ENCODE measurements at regions not wholly inside any gene's neighbourhood (a gene's known extent, or its start where the extent isn't known, plus 50 kb on each side); places are given as distances from the start of the nearest gene placed in this dataset.

GRCh38 chr6:166712286-166713228 is 85.5 kb upstream of the RPS6KA2 start:
- intact Hi-C loops (cut with micrococcal nuclease; ENCODE audit: unreplicated experiment): no loop called here
- H3K4me1 Mint-ChIP-seq (ENCODE audit: low read depth, unreplicated experiment): peaks cover 2% of the 10 kb centered on the region
- peaks cover 3% of the 10 kb centered on the region for H3K9me3 Mint-ChIP-seq (ENCODE audit: low read depth, unreplicated experiment)
- no peak overlapping the region for H3K4me3 Mint-ChIP-seq (ENCODE audit: low read depth, unreplicated experiment)
- BruUV-seq (replicated peaks): no TSS peak
- CTCF ChIA-PET: interaction anchor here (0.6 kb wide), 1 partner anchor 297 kb away, joined by 5 read pairs; no protein-coding TSS in a partner anchor
- DNase-seq: no peak
- TF ChIP-seq CTCF (IDR thresholded peaks at IDR 0.05; ENCODE audit: unreplicated experiment): no peak
- no peaks in the 10 kb centered on the region for H3K36me3 Mint-ChIP-seq (ENCODE audit: insufficient read depth, unreplicated experiment)
- H3K27ac Mint-ChIP-seq (ENCODE audit: unreplicated experiment): no peak overlapping the region
- peaks cover 13% of the 10 kb centered on the region for H3K27me3 Mint-ChIP-seq (ENCODE audit: unreplicated experiment)

DNA sequence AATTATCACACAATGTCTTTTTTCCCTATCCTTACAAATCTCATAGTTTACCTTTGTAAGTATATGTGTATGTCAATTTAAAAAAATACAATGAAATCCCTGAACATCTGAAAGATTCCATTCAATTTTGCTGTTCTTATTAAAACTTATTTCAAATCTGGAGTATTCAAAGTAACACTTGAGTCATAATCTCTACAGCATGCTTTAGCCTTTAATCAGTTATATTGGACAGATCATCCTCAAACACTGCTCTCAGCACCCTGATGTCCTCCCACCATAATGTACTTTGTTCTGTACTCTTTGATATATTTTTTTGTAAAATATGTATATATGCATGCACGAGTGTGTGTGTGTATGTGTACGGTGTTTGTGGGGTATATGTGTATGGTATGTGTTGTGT is 83.0 kb upstream of the RPS6KA2 start:
- H3K27me3 Mint-ChIP-seq (ENCODE audit: unreplicated experiment): no peaks in the 10 kb centered on the region
- intact Hi-C loops (cut with micrococcal nuclease; ENCODE audit: unreplicated experiment): no loop called here
- H3K27ac Mint-ChIP-seq (ENCODE audit: unreplicated experiment): no peak overlapping the region

GRCh38 chr6:166708460-166708859 is 81.4 kb upstream of the RPS6KA2 start:
- Mint-ChIP-seq H3K4me1 (ENCODE audit: low read depth, unreplicated experiment) (peaks cover 13% of the 10 kb centered on the region), H3K4me3 (ENCODE audit: low read depth, unreplicated experiment) (no peak overlapping the region), H3K27me3 (ENCODE audit: unreplicated experiment) (no peaks in the 10 kb centered on the region), H3K9me3 (ENCODE audit: low read depth, unreplicated experiment) (peaks cover 3% of the 10 kb centered on the region), H3K36me3 (ENCODE audit: insufficient read depth, unreplicated experiment) (no peaks in the 10 kb centered on the region), H3K27ac (ENCODE audit: unreplicated experiment) (no peak overlapping the region)
- intact Hi-C loops (cut with micrococcal nuclease; ENCODE audit: unreplicated experiment): no loop called here
- BruUV-seq (replicated peaks): no TSS peak
- DNase-seq: no peak
- TF ChIP-seq CTCF (IDR thresholded peaks at IDR 0.05; ENCODE audit: unreplicated experiment): no peak
- CTCF ChIA-PET: interaction anchor here (1.1 to 1.7 kb wide), 2 partner anchors 11 to 13 kb away, joined by 3 to 4 read pairs; no protein-coding TSS in a partner anchor

More for the DNA sequence above, 83.0 kb upstream of the RPS6KA2 start:
- Mint-ChIP-seq H3K4me3 (ENCODE audit: low read depth, unreplicated experiment) (no peak overlapping the region), H3K9me3 (ENCODE audit: low read depth, unreplicated experiment) (peaks cover 3% of the 10 kb centered on the region), H3K36me3 (ENCODE audit: insufficient read depth, unreplicated experiment) (no peaks in the 10 kb centered on the region), H3K4me1 (ENCODE audit: low read depth, unreplicated experiment) (peaks cover 13% of the 10 kb centered on the region)
- BruUV-seq (replicated peaks): no TSS peak
- CTCF ChIA-PET: no interaction called here
- no peak for DNase-seq
- TF ChIP-seq CTCF (IDR thresholded peaks at IDR 0.05; ENCODE audit: unreplicated experiment): no peak

DNA sequence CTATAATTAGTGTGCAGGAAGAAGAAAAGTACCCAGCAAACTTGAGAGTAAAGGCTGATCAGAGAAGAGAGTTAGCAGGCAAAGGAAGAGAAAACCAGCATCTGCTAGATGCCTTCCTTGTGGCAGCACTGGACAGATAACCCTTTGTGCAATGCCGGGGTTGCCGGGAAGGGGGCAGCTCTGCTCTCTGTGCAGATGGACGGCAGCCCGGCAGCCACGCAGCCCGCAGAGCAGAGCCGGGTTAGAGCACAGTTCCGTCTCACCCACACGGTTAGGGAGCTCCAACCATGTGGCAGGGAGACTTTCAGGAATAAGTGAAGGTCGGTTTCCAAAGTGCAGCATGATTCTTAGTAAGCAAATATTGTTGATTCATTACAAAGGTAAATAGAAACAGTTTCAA is 80.0 kb upstream of the RPS6KA2 start:
- CTCF ChIA-PET: interaction anchor here (0.5 to 1.7 kb wide), 6 partner anchors 10 to 84 kb away, joined by 3 to 8 read pairs (median 4); no protein-coding TSS in a partner anchor
- Mint-ChIP-seq H3K9me3 (ENCODE audit: low read depth, unreplicated experiment) (peaks cover 3% of the 10 kb centered on the region), H3K36me3 (ENCODE audit: insufficient read depth, unreplicated experiment) (no peaks in the 10 kb centered on the region), H3K27me3 (ENCODE audit: unreplicated experiment) (no peaks in the 10 kb centered on the region), H3K27ac (ENCODE audit: unreplicated experiment) (peak overlapping the region; percentile 34), H3K4me1 (ENCODE audit: low read depth, unreplicated experiment) (peaks cover 13% of the 10 kb centered on the region), H3K4me3 (ENCODE audit: low read depth, unreplicated experiment) (peak overlapping the region; percentile 16)
- intact Hi-C loops (cut with micrococcal nuclease; ENCODE audit: unreplicated experiment): no loop called here
- BruUV-seq (replicated peaks): no TSS peak
- peak; percentile 85 for DNase-seq
- TF ChIP-seq CTCF (IDR thresholded peaks at IDR 0.05; ENCODE audit: unreplicated experiment): peak; percentile 56

All from Calu3 (cell line).